ENCODE measurements at regions not wholly inside any gene's neighbourhood (a gene's known extent, or its start where the extent isn't known, plus 50 kb on each side); places are given as distances from the start of the nearest gene placed in this dataset.

DNA sequence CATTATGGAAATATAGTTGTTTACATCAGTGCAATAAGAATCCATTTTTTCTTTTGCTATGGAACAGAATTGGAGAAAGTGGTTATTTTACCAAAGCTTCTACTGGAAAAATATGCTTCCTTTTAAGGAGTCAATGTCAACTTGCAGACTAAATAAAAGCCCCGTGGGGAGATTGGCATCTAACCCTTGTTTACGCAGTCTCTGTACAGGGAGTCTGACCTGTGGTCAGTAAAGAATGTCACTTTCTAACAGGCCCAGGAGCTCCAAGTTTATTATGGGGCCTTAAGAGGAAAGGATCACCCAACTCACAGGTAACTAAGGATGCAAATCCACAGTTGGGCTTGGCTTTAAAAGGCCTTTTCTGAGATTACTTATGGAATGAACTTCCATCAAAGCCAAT, 1751.2 kb downstream of the SI start (continued):
- TF ChIP-seq, protein P1, sequence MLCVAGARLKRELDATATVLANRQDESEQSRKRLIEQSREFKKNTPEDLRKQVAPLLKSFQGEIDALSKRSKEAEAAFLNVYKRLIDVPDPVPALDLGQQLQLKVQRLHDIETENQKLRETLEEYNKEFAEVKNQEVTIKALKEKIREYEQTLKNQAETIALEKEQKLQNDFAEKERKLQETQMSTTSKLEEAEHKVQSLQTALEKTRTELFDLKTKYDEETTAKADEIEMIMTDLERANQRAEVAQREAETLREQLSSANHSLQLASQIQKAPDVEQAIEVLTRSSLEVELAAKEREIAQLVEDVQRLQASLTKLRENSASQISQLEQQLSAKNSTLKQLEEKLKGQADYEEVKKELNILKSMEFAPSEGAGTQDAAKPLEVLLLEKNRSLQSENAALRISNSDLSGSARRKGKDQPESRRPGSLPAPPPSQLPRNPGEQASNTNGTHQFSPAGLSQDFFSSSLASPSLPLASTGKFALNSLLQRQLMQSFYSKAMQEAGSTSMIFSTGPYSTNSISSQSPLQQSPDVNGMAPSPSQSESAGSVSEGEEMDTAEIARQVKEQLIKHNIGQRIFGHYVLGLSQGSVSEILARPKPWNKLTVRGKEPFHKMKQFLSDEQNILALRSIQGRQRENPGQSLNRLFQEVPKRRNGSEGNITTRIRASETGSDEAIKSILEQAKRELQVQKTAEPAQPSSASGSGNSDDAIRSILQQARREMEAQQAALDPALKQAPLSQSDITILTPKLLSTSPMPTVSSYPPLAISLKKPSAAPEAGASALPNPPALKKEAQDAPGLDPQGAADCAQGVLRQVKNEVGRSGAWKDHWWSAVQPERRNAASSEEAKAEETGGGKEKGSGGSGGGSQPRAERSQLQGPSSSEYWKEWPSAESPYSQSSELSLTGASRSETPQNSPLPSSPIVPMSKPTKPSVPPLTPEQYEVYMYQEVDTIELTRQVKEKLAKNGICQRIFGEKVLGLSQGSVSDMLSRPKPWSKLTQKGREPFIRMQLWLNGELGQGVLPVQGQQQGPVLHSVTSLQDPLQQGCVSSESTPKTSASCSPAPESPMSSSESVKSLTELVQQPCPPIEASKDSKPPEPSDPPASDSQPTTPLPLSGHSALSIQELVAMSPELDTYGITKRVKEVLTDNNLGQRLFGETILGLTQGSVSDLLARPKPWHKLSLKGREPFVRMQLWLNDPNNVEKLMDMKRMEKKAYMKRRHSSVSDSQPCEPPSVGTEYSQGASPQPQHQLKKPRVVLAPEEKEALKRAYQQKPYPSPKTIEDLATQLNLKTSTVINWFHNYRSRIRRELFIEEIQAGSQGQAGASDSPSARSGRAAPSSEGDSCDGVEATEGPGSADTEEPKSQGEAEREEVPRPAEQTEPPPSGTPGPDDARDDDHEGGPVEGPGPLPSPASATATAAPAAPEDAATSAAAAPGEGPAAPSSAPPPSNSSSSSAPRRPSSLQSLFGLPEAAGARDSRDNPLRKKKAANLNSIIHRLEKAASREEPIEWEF (CRISPR knock-in tag; IDR thresholded peaks at IDR 0.05) = no peak
- TF ChIP-seq TAF9B (IDR thresholded peaks at IDR 0.05; ENCODE audit: partially characterized antibody) (no peak), FOXJ2 (tag; IDR thresholded peaks at IDR 0.05) (no peak), ZNF146 (CRISPR knock-in tag; IDR thresholded peaks at IDR 0.05; ENCODE audit: unreplicated experiment) (no peak), E2F3 (CRISPR knock-in tag; IDR thresholded peaks at IDR 0.05) (no peak), NR3C1 (CRISPR knock-in tag; IDR thresholded peaks at IDR 0.05) (no peak)
- TF ChIP-seq, protein P2, sequence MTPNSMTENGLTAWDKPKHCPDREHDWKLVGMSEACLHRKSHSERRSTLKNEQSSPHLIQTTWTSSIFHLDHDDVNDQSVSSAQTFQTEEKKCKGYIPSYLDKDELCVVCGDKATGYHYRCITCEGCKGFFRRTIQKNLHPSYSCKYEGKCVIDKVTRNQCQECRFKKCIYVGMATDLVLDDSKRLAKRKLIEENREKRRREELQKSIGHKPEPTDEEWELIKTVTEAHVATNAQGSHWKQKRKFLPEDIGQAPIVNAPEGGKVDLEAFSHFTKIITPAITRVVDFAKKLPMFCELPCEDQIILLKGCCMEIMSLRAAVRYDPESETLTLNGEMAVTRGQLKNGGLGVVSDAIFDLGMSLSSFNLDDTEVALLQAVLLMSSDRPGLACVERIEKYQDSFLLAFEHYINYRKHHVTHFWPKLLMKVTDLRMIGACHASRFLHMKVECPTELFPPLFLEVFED (CRISPR knock-in tag; conservative IDR thresholded peaks at IDR 0.05) = no peak
